GM23338 (cell line): ENCODE measurements at regions not wholly inside any gene's neighbourhood (a gene's known extent, or its start where the extent isn't known, plus 50 kb on each side); places are given as distances from the start of the nearest gene placed in this dataset.

Experiments
- ATAC-seq: fragments of 200-7000 bp; cut with Tn5 transposase; 3 replicates; pipeline ENCODE4 v1.9.1; 2020
- DNase-seq: peaks from one replicate; pipeline ENCODE4 v3.0.0-alpha.2; 2015; ENCODE audit warnings: low spot score
- H2AFZ ChIP-seq: fragments of 200-600 bp; sonication (generic); 2 replicates; pipeline ENCODE4 v1.8.0; 2016; ENCODE audit warnings: antibody characterized with exemption, mild to moderate bottlenecking, moderate library complexity
- H3F3A ChIP-seq: fragments of 200-600 bp; sonication (generic); replicated peaks from 2 replicates; pipeline ENCODE4 v1.8.0; 2017; ENCODE audit warnings: antibody characterized with exemption, mixed run types, low read depth
- H3K27ac ChIP-seq: fragments of 200-600 bp; sonication (generic); 2 replicates; pipeline ENCODE4 v1.6.1; 2016; ENCODE audit warnings: low read depth
- H3K27me3 ChIP-seq: fragments of 200-600 bp; sonication (generic); 2 replicates; pipeline ENCODE4 v1.8.0; 2016; ENCODE audit warnings: mild to moderate bottlenecking, mixed run types, moderate library complexity; ENCODE audit not compliant: insufficient read depth
- H3K36me3 ChIP-seq: fragments of 200-600 bp; sonication (generic); 2 replicates; pipeline ENCODE4 v1.8.0; 2016; ENCODE audit warnings: mild to moderate bottlenecking; ENCODE audit not compliant: insufficient read depth
- H3K4me1 ChIP-seq: fragments of 200-600 bp; sonication (generic); 2 replicates; pipeline ENCODE4 v1.8.0; 2016; ENCODE audit warnings: mild to moderate bottlenecking, moderate library complexity; ENCODE audit not compliant: insufficient read depth
- H3K4me2 ChIP-seq: fragments of 200-600 bp; sonication (generic); 2 replicates; pipeline ENCODE4 v1.7.1; 2017; ENCODE audit warnings: mixed run types
- H3K4me3 ChIP-seq: fragments of 200-600 bp; sonication (generic); 2 replicates; pipeline ENCODE4 v1.6.1; 2016; ENCODE audit warnings: mixed run types
- H3K79me2 ChIP-seq: fragments of 200-600 bp; sonication (generic); replicated peaks from 2 replicates; pipeline ENCODE4 v1.8.0; 2017; ENCODE audit warnings: mild to moderate bottlenecking; ENCODE audit not compliant: insufficient read depth
- H3K9me2 ChIP-seq: fragments of 200-600 bp; sonication (generic); 2 replicates; pipeline ENCODE4 v1.8.0; 2017; ENCODE audit not compliant: insufficient read depth
- H4K20me1 ChIP-seq: fragments of 200-600 bp; sonication (generic); replicated peaks from 2 replicates; pipeline ENCODE4 v1.8.0; 2017; ENCODE audit warnings: mild to moderate bottlenecking; ENCODE audit not compliant: insufficient read depth
- H3K27ac Mint-ChIP-seq: 2 replicates; pipeline ENCODE4 v1.8.0; 2020; ENCODE audit warnings: inconsistent platforms, mild to moderate bottlenecking, moderate library complexity, mixed read lengths
- H3K27me3 Mint-ChIP-seq: 3 replicates; pipeline ENCODE4 v1.8.0; 2022; ENCODE audit warnings: low read depth, mild to moderate bottlenecking, moderate library complexity, mixed read lengths, inconsistent platforms; ENCODE audit not compliant: insufficient read depth, poor library complexity
- H3K36me3 Mint-ChIP-seq: 3 replicates; pipeline ENCODE4 v1.8.0; 2021; ENCODE audit warnings: low read depth, mild to moderate bottlenecking, inconsistent platforms, moderate library complexity, mixed read lengths
- H3K4me1 Mint-ChIP-seq: 3 replicates; pipeline ENCODE4 v1.8.0; 2020; ENCODE audit warnings: mild to moderate bottlenecking, inconsistent platforms, mixed read lengths
- H3K4me3 Mint-ChIP-seq: 3 replicates; pipeline ENCODE4 v1.8.0; 2021; ENCODE audit warnings: moderate library complexity, mild to moderate bottlenecking, inconsistent platforms, mixed read lengths
- H3K9me3 Mint-ChIP-seq: 3 replicates; pipeline ENCODE4 v1.8.0; 2020; ENCODE audit warnings: moderate library complexity, mild to moderate bottlenecking, inconsistent platforms, mixed read lengths
- CREB1 ChIP-seq: fragments of 250-450 bp; sonication (Bioruptor Pico); IDR thresholded peaks from 2 replicates; pipeline ENCODE4 v1.5.0; 2020; ENCODE audit warnings: low read depth, mild to moderate bottlenecking, moderate library complexity
- CTCF ChIP-seq, 2 experiments: fragments of 200-600 bp in 1 of 2; sonication (generic) in 1 of 2; conservative IDR thresholded peaks; 2 replicates each; pipeline versions ENCODE4 v1.5.1 to v1.6.1; 2016 to 2017; ENCODE audit warnings: antibody characterized with exemption in 2 of 2, low read depth in 2 of 2, mild to moderate bottlenecking in 2 of 2, moderate library complexity in 1 of 2
- EZH2phosphoT487 ChIP-seq: fragments of 200-600 bp; sonication (generic); IDR thresholded peaks from one replicate; pipeline ENCODE4 v1.8.1; 2018; ENCODE audit warnings: antibody characterized with exemption; ENCODE audit not compliant: unreplicated experiment
- JUNB ChIP-seq: IDR thresholded peaks from one replicate; pipeline ENCODE4 v1.6.1; 2016; ENCODE audit warnings: antibody characterized with exemption; ENCODE audit not compliant: unreplicated experiment
- POLR2AphosphoS5 ChIP-seq: IDR thresholded peaks from 2 replicates; pipeline ENCODE4 v1.6.1; 2016; ENCODE audit warnings: antibody characterized with exemption, low read depth
- TF ChIP-seq, protein P1 (sequence below): fragments of 250-450 bp; sonication (Bioruptor Pico); IDR thresholded peaks from 2 replicates; pipeline ENCODE4 v1.5.0; 2020; ENCODE audit warnings: mild to moderate bottlenecking, moderate library complexity

GRCh38 chr1:25068316-25068715 lies 138.2 kb upstream of the RUNX3 start:
- no peak for DNase-seq
- no peaks in the 10 kb centered on the region for H3F3A ChIP-seq
- no peak overlapping the region for H3K27ac Mint-ChIP-seq
- H3K4me2 ChIP-seq = no peak overlapping the region
- ATAC-seq = no peak
- H3K4me1 ChIP-seq = no peaks in the 10 kb centered on the region; the same call in 1 of the 2 replicates
- no peaks in the 10 kb centered on the region for H3K36me3 Mint-ChIP-seq
- peaks cover 15% of the 10 kb centered on the region for H3K4me1 Mint-ChIP-seq
- no peaks in the 10 kb centered on the region for H3K9me2 ChIP-seq
- TF ChIP-seq POLR2AphosphoS5 = no peak
- TF ChIP-seq, protein P1, sequence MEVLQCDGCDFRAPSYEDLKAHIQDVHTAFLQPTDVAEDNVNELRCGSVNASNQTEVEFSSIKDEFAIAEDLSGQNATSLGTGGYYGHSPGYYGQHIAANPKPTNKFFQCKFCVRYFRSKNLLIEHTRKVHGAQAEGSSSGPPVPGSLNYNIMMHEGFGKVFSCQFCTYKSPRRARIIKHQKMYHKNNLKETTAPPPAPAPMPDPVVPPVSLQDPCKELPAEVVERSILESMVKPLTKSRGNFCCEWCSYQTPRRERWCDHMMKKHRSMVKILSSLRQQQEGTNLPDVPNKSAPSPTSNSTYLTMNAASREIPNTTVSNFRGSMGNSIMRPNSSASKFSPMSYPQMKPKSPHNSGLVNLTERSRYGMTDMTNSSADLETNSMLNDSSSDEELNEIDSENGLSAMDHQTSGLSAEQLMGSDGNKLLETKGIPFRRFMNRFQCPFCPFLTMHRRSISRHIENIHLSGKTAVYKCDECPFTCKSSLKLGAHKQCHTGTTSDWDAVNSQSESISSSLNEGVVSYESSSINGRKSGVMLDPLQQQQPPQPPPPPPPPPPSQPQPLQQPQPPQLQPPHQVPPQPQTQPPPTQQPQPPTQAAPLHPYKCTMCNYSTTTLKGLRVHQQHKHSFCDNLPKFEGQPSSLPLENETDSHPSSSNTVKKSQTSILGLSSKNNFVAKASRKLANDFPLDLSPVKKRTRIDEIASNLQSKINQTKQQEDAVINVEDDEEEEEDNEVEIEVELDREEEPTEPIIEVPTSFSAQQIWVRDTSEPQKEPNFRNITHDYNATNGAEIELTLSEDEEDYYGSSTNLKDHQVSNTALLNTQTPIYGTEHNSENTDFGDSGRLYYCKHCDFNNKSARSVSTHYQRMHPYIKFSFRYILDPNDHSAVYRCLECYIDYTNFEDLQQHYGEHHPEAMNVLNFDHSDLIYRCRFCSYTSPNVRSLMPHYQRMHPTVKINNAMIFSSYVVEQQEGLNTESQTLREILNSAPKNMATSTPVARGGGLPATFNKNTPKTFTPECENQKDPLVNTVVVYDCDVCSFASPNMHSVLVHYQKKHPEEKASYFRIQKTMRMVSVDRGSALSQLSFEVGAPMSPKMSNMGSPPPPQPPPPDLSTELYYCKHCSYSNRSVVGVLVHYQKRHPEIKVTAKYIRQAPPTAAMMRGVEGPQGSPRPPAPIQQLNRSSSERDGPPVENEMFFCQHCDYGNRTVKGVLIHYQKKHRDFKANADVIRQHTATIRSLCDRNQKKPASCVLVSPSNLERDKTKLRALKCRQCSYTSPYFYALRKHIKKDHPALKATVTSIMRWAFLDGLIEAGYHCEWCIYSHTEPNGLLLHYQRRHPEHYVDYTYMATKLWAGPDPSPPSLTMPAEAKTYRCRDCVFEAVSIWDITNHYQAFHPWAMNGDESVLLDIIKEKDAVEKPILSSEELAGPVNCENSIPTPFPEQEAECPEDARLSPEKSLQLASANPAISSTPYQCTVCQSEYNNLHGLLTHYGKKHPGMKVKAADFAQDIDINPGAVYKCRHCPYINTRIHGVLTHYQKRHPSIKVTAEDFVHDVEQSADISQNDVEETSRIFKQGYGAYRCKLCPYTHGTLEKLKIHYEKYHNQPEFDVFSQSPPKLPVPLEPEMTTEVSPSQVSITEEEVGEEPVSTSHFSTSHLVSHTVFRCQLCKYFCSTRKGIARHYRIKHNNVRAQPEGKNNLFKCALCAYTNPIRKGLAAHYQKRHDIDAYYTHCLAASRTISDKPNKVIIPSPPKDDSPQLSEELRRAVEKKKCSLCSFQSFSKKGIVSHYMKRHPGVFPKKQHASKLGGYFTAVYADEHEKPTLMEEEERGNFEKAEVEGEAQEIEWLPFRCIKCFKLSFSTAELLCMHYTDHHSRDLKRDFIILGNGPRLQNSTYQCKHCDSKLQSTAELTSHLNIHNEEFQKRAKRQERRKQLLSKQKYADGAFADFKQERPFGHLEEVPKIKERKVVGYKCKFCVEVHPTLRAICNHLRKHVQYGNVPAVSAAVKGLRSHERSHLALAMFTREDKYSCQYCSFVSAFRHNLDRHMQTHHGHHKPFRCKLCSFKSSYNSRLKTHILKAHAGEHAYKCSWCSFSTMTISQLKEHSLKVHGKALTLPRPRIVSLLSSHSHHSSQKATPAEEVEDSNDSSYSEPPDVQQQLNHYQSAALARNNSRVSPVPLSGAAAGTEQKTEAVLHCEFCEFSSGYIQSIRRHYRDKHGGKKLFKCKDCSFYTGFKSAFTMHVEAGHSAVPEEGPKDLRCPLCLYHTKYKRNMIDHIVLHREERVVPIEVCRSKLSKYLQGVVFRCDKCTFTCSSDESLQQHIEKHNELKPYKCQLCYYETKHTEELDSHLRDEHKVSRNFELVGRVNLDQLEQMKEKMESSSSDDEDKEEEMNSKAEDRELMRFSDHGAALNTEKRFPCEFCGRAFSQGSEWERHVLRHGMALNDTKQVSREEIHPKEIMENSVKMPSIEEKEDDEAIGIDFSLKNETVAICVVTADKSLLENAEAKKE (CRISPR knock-in tag) = no peak
- no peak for TF ChIP-seq CTCF (conservative IDR thresholded peaks at IDR 0.05; ENCODE audit: low read depth in 2 of 2)
- TF ChIP-seq CREB1 (CRISPR knock-in tag) = no peak
- TF ChIP-seq JUNB = no peak
- TF ChIP-seq EZH2phosphoT487 = no peak
- no peak overlapping the region for H3K4me3 Mint-ChIP-seq
- H4K20me1 ChIP-seq = no peaks in the 10 kb centered on the region
- no peak overlapping the region for H3K4me3 ChIP-seq
- no peak overlapping the region for H3K27ac ChIP-seq
- H3K9me3 Mint-ChIP-seq = no peaks in the 10 kb centered on the region
- no peaks in the 10 kb centered on the region for H3K36me3 ChIP-seq
- no peaks in the 10 kb centered on the region for H3K79me2 ChIP-seq
- H3K27me3 Mint-ChIP-seq = peaks cover 7% of the 10 kb centered on the region
- H2AFZ ChIP-seq = no peak overlapping the region
- H3K27me3 ChIP-seq = no peaks in the 10 kb centered on the region
